IMR-90 (cell line): ENCODE measurements at regions not wholly inside any gene's neighbourhood (a gene's known extent, or its start where the extent isn't known, plus 50 kb on each side); places are given as distances from the start of the nearest gene placed in this dataset.
A peak's percentile ranks its signal among the peaks of the same experiment; 100 is the strongest.

ENCODE experiments used
- ATAC-seq: fragments of 200-7000 bp; cut with Tn5 transposase; 2 replicates; pipeline ENCODE4 v1.9.1; 2020; ENCODE audit warnings: low read depth, mild to moderate bottlenecking, moderate library complexity
- BruUV-seq: library from RNA; stranded (reverse); fragments of 400-500 nt; replicated peaks from 2 replicates; lab custom pipeline; 2021; lab: Mats Ljungman, UMichigan
- CTCF ChIA-PET: fragments of 300-600 bp; formaldehyde crosslinking; extraction: SDS; loops from one replicate; lab custom pipeline; 2021; ENCODE audit warnings: antibody characterized with exemption; lab: Yijun Ruan, JAX
- POLR2A ChIA-PET: fragments of 300-600 bp; sonication (Branson Sonifier 250); formaldehyde crosslinking; loops from one replicate; lab custom pipeline; 2022; ENCODE audit warnings: antibody characterized with exemption; ENCODE audit not compliant: unreplicated experiment; lab: Charles Lee
- DNase-seq: peaks from one replicate; pipeline ENCODE4 v3.0.0; 2013
- H2AFZ ChIP-seq: replicated peaks from 2 replicates; pipeline ENCODE3; 2013; ENCODE audit warnings: low read length, mild to moderate bottlenecking; ENCODE audit not compliant: poor library complexity
- H2AK5ac ChIP-seq: 2 replicates; pipeline ENCODE4 v1.6.1; 2013; ENCODE audit warnings: low read depth, low read length, inconsistent platforms
- H2AK9ac ChIP-seq: replicated peaks from 2 replicates; pipeline ENCODE3; 2013; ENCODE audit warnings: mild to moderate bottlenecking, low read depth, low read length, moderate library complexity; ENCODE audit not compliant: poor library complexity
- H2BK120ac ChIP-seq: 2 replicates; pipeline ENCODE4 v1.6.1; 2013; ENCODE audit warnings: low read depth, low read length, inconsistent platforms
- H2BK15ac ChIP-seq: 3 replicates; pipeline ENCODE4 v1.6.1; 2013; ENCODE audit warnings: low read depth, low read length, inconsistent platforms
- H2BK20ac ChIP-seq: 2 replicates; pipeline ENCODE4 v1.6.1; 2013; ENCODE audit warnings: low read depth, mild to moderate bottlenecking, inconsistent platforms, low read length, moderate library complexity
- H2BK5ac ChIP-seq: 2 replicates; pipeline ENCODE4 v1.6.1; 2013; ENCODE audit warnings: mild to moderate bottlenecking, low read depth, low read length, inconsistent platforms; ENCODE audit not compliant: poor library complexity, severe bottlenecking
- H3K14ac ChIP-seq: replicated peaks from 2 replicates; pipeline ENCODE4 v1.6.1; 2013; ENCODE audit warnings: low read depth, low read length, inconsistent platforms
- H3K18ac ChIP-seq: 2 replicates; pipeline ENCODE4 v1.6.1; 2013; ENCODE audit warnings: low read depth, low read length, control low read depth
- H3K23ac ChIP-seq: 2 replicates; pipeline ENCODE4 v1.6.1; 2013; ENCODE audit warnings: low read depth, low read length, inconsistent platforms
- H3K27ac ChIP-seq: 2 replicates; pipeline ENCODE4 v1.5.1; 2013; ENCODE audit warnings: mild to moderate bottlenecking, control low read depth, low read length; ENCODE audit not compliant: insufficient read depth
- H3K27me3 ChIP-seq: 2 replicates; pipeline ENCODE4 v1.6.1; 2013; ENCODE audit warnings: low read length; ENCODE audit not compliant: control insufficient read depth, insufficient read depth
- H3K36me3 ChIP-seq: 2 replicates; pipeline ENCODE4 v1.6.1; 2013; ENCODE audit warnings: low read length, mixed read lengths; ENCODE audit not compliant: control insufficient read depth, insufficient read depth
- H3K4ac ChIP-seq: 2 replicates; pipeline ENCODE4 v1.6.1; 2013; ENCODE audit warnings: low read depth, low read length, inconsistent platforms
- H3K4me1 ChIP-seq: 2 replicates; pipeline ENCODE4 v1.6.1; 2013; ENCODE audit warnings: low read length, mixed read lengths; ENCODE audit not compliant: control insufficient read depth, insufficient read depth
- H3K4me2 ChIP-seq: 2 replicates; pipeline ENCODE4 v1.6.1; 2013; ENCODE audit warnings: low read depth, mild to moderate bottlenecking, control low read depth, low read length, moderate library complexity
- H3K4me3 ChIP-seq: 2 replicates; pipeline ENCODE4 v1.5.1; 2013; ENCODE audit warnings: low read depth, mild to moderate bottlenecking, control low read depth, low read length, moderate library complexity; ENCODE audit not compliant: insufficient read depth
- H3K56ac ChIP-seq: 2 replicates; pipeline ENCODE4 v1.6.1; 2013; ENCODE audit warnings: low read length, inconsistent platforms; ENCODE audit not compliant: insufficient read depth; ENCODE audit errors: extremely low read depth
- H3K79me1 ChIP-seq, 2 experiments: 2 replicates each; pipeline ENCODE4 v1.6.1; 2013; ENCODE audit warnings: low read length in 2 of 2, inconsistent platforms in 1 of 2, low read depth in 1 of 2
- H3K9ac ChIP-seq: 2 replicates; pipeline ENCODE4 v1.6.1; 2013; ENCODE audit warnings: low read depth, low read length, control low read depth
- H3K9me1 ChIP-seq: 2 replicates; pipeline ENCODE4 v1.6.1; 2013; ENCODE audit warnings: low read length, inconsistent platforms; ENCODE audit not compliant: insufficient read depth
- H3K9me3 ChIP-seq: 2 replicates; pipeline ENCODE4 v1.6.1; 2013; ENCODE audit warnings: low read length; ENCODE audit not compliant: control insufficient read depth, insufficient read depth
- H4K20me1 ChIP-seq: 2 replicates; pipeline ENCODE4 v1.6.1; 2013; ENCODE audit warnings: low read length, inconsistent platforms; ENCODE audit not compliant: insufficient read depth
- H4K5ac ChIP-seq: 2 replicates; pipeline ENCODE4 v1.6.1; 2013; ENCODE audit warnings: mild to moderate bottlenecking, low read depth, low read length, control low read depth
- H4K8ac ChIP-seq, 2 experiments: 2 replicates each; pipeline ENCODE4 v1.6.1; 2013; ENCODE audit warnings: low read depth in 2 of 2, low read length in 2 of 2, control low read depth in 1 of 2, inconsistent platforms in 1 of 2
- H4K91ac ChIP-seq: 2 replicates; pipeline ENCODE4 v1.6.1; 2013; ENCODE audit warnings: low read depth, low read length, inconsistent platforms; ENCODE audit not compliant: insufficient read depth
- CHD1 ChIP-seq: IDR thresholded peaks from 2 replicates; pipeline ENCODE4 v1.6.1; 2012; ENCODE audit warnings: low read depth, low read length, improper control_type of control experiment
- MAFK ChIP-seq: IDR thresholded peaks from 2 replicates; pipeline ENCODE4 v1.6.1; 2012; ENCODE audit warnings: low read depth, low read length, improper control_type of control experiment
- NFE2L2 ChIP-seq: fragments of 150-350 bp; IDR thresholded peaks from 2 replicates; pipeline ENCODE4 v1.6.1; 2016; ENCODE audit warnings: low read depth, mild to moderate bottlenecking, low read length
- POLR2A ChIP-seq: IDR thresholded peaks from 2 replicates; pipeline ENCODE4 v1.6.1; 2012; ENCODE audit warnings: mild to moderate bottlenecking, low read depth, low read length
- RCOR1 ChIP-seq: IDR thresholded peaks from 2 replicates; pipeline ENCODE4 v1.6.1; 2012; ENCODE audit warnings: mild to moderate bottlenecking, low read length, improper control_type of control experiment; ENCODE audit not compliant: insufficient replicate concordance
- WGBS, 2 experiments: methylation state at CpG; one replicate each; pipeline versions ENCODE4 v1.1.5 to v1.1.7; 2013; ENCODE audit warnings: missing lambda C conversion rate in 2 of 2; ENCODE audit not compliant: insufficient read length in 1 of 2; ENCODE audit errors: extremely low coverage in 2 of 2; 5-methylcytosine and 5-hydroxymethylcytosine counted together
- dilution Hi-C: fragments of 300-500 bp; cut with HindIII; formaldehyde crosslinking; loops from one replicate; pipeline ENCODE4 v1.14.3; 2018; ENCODE audit warnings: low sequenced_read_pairs; ENCODE audit not compliant: unreplicated experiment
- in situ Hi-C: fragments of 300-500 bp; cut with MboI; formaldehyde crosslinking; loops from 3 replicates; pipeline ENCODE4 v1.14.3; 2019; ENCODE audit warnings: low sequenced_read_pairs, inconsistent platforms, mixed read lengths
- intact Hi-C: fragments of 100-400 bp; cut with micrococcal nuclease; formaldehyde crosslinking; loops from 2 replicates; pipeline ENCODE4 v1.10.0; 2022
- TF ChIP-seq, protein P1 (sequence below): conservative IDR thresholded peaks from 2 replicates; pipeline ENCODE4 v1.5.1; 2012; ENCODE audit warnings: mild to moderate bottlenecking, low read depth, low read length, improper control_type of control experiment

DNA sequence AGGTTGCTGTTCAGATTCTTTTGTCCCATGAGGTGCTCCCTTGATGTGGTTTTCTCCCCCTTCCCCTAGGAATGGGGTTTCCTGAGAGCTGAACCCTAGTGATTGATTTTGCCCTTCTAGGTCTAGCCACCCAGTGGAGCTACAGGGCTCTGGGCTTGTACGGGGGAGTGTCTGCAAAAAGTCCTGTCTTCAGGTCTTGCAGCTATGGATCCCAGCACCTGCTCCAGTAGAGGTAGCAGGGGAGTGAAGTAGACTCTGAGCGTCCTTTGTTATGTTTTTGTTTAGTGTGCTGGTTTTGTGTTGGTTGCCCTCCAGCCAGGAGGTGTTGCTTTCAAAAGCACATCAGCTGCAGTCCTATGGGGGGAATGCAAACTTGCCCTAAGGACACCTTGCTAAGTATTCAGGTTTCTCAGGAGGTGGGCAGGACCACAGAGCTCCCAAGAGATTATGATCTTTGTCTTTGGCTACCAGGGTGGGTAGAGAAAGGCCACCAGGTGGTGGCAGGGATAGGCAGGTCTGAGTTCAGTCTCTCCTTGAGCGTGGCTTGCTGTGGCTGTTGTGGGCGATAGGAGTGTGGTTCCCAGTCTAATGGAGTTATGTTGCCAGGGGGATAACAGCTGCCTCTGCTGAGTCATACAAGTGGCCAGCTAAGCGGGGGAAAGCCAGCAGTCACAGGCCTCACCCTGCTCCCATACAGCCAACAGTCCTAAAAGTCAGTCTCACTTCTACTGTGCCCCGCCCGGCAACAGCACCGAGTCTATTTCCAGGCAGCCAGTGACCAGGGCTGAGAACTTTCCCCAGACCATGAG is 92.4 kb upstream of the JCAD start (continued):
- TF ChIP-seq RCOR1 (no peak), MAFK (0 out of 2 replicates have a peak, but pooled peaks have one; percentile 9), NFE2L2 (peak; percentile 74; the same call in 1 of the 2 replicates)

DNA sequence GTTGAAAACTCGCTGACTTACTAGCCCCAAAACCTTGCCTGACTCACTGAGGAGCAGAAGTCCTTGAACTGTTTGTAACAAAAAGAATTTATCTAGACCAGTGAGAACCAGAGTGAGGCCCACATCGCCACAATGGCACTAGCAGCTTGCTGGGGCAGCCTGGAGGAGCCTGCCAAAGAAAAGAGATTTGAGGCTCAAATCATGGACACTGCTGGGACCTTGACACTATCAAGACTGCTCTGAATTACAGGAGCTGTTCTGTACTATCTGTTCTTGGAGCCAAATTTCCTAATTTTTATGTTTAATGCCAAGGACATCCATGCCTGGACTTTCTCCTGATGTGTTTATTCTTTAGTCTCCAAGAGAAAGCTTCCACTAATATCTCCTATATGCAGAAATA is 82.0 kb upstream of the JCAD start:
- Histone ChIP-seq H2BK20ac (no peak overlapping the region), H3K79me1 (no peaks in the 10 kb centered on the region), H4K8ac (no peak overlapping the region), H3K23ac (no peak overlapping the region), H2AFZ (no peak overlapping the region), H2BK15ac (no peak overlapping the region), H3K36me3 (no peaks in the 10 kb centered on the region), H3K18ac (no peak overlapping the region), H2BK5ac (no peak overlapping the region), H3K9me1 (no peaks in the 10 kb centered on the region), H3K4me2 (no peak overlapping the region), H2AK5ac (no peak overlapping the region), H4K91ac (no peak overlapping the region), H3K4ac (no peak overlapping the region), H3K14ac (no peak overlapping the region), H3K4me1 (no peaks in the 10 kb centered on the region), H3K27ac (no peak overlapping the region), H3K9ac (no peak overlapping the region), H3K27me3 (peaks cover 26% of the 10 kb centered on the region), H3K4me3 (no peak overlapping the region), H2AK9ac (no peak overlapping the region), H4K5ac (no peak overlapping the region), H3K9me3 (peaks cover 8% of the 10 kb centered on the region), H3K56ac (no peak overlapping the region), H2BK120ac (no peak overlapping the region), H4K20me1 (no peaks in the 10 kb centered on the region)
- ATAC-seq (no peak), DNase-seq (no peak)
- intact Hi-C loops: no loop called here
- in situ Hi-C loops: no loop called here
- ChIA-PET POLR2A (no interaction called here), CTCF (no interaction called here)
- dilution Hi-C loops: no loop called here
- no TSS peak for BruUV-seq
- TF ChIP-seq, protein P1, sequence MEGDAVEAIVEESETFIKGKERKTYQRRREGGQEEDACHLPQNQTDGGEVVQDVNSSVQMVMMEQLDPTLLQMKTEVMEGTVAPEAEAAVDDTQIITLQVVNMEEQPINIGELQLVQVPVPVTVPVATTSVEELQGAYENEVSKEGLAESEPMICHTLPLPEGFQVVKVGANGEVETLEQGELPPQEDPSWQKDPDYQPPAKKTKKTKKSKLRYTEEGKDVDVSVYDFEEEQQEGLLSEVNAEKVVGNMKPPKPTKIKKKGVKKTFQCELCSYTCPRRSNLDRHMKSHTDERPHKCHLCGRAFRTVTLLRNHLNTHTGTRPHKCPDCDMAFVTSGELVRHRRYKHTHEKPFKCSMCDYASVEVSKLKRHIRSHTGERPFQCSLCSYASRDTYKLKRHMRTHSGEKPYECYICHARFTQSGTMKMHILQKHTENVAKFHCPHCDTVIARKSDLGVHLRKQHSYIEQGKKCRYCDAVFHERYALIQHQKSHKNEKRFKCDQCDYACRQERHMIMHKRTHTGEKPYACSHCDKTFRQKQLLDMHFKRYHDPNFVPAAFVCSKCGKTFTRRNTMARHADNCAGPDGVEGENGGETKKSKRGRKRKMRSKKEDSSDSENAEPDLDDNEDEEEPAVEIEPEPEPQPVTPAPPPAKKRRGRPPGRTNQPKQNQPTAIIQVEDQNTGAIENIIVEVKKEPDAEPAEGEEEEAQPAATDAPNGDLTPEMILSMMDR: no peak
- TF ChIP-seq POLR2A (no peak), NFE2L2 (no peak), CHD1 (no peak), RCOR1 (no peak)
- whole genome bisulfite sequencing, 2 experiments: 67% methylated on average over 1 of the region's 2 CpGs; no CpG with 5 or more reads in 1 of the 2 experiments
